Panc1 (cell line): ENCODE measurements at regions not wholly inside any gene's neighbourhood (a gene's known extent, or its start where the extent isn't known, plus 50 kb on each side); places are given as distances from the start of the nearest gene placed in this dataset.

ENCODE experiments used
- ATAC-seq: fragments of 200-7000 bp; cut with Tn5 transposase; 2 replicates; pipeline ENCODE4 v1.9.1; 2020; ENCODE audit warnings: mild to moderate bottlenecking, moderate library complexity
- BruUV-seq: library from RNA; stranded (reverse); fragments of 400-500 nt; replicated peaks from 2 replicates; lab custom pipeline; 2021; lab: Mats Ljungman, UMichigan
- CTCF ChIA-PET: fragments of 300-600 bp; sonication (Branson Sonifier 250); formaldehyde crosslinking; loops from one replicate; lab custom pipeline; 2022; ENCODE audit warnings: antibody characterized with exemption; lab: Charles Lee
- POLR2A ChIA-PET: fragments of 300-600 bp; sonication (Branson Sonifier 250); formaldehyde crosslinking; loops from one replicate; lab custom pipeline; 2022; ENCODE audit warnings: antibody characterized with exemption; lab: Charles Lee
- DNase-seq: peaks from one replicate; pipeline ENCODE4 v3.0.0-alpha.2; 2010; ENCODE audit warnings: low read depth, low spot score
- H3K27ac ChIP-seq: 2 replicates; pipeline ENCODE4 v1.5.1; 2011; ENCODE audit warnings: mild to moderate bottlenecking, low read length, inconsistent platforms
- H3K27me3 ChIP-seq: fragments of 200-500 bp; sonication (Bioruptor generic); 2 replicates; pipeline ENCODE4 v1.6.0; 2014; ENCODE audit warnings: low read length, inconsistent platforms; ENCODE audit not compliant: control insufficient read depth, insufficient read depth
- H3K36me3 ChIP-seq: fragments of 200-500 bp; sonication (Bioruptor generic); 2 replicates; pipeline ENCODE4 v1.5.1; 2014; ENCODE audit warnings: inconsistent platforms, mild to moderate bottlenecking, low read length, moderate library complexity; ENCODE audit not compliant: control insufficient read depth, insufficient read depth
- H3K4me1 ChIP-seq: 2 replicates; pipeline ENCODE4 v1.5.1; 2011; ENCODE audit warnings: inconsistent platforms, mild to moderate bottlenecking, low read length, moderate library complexity; ENCODE audit not compliant: control insufficient read depth, insufficient read depth
- H3K4me3 ChIP-seq, 2 experiments: 2 replicates each; pipeline ENCODE4 v1.5.1; 2011 to 2012; ENCODE audit warnings: low read depth in 2 of 2, low read length in 2 of 2, mild to moderate bottlenecking in 2 of 2, inconsistent platforms in 1 of 2, moderate library complexity in 1 of 2
- H3K9me3 ChIP-seq: fragments of 200-500 bp; sonication (Bioruptor generic); 2 replicates; pipeline ENCODE4 v1.5.1; 2014; ENCODE audit warnings: low read depth, mild to moderate bottlenecking, inconsistent platforms, low read length, moderate library complexity; ENCODE audit not compliant: control insufficient read depth, insufficient read depth
- CTCF ChIP-seq: fragments of 450-650 bp; IDR thresholded peaks from 2 replicates; pipeline ENCODE4 v1.5.1; 2017; ENCODE audit warnings: mild to moderate bottlenecking
- POLR2AphosphoS5 ChIP-seq: IDR thresholded peaks from 2 replicates; pipeline ENCODE4 v1.6.1; 2012; ENCODE audit warnings: mild to moderate bottlenecking, low read depth, low read length, moderate library complexity
- REST ChIP-seq, 2 experiments: IDR thresholded peaks; 2 replicates each; pipeline ENCODE4 v1.6.1; 2011 to 2012; ENCODE audit warnings: low read depth in 2 of 2, control low read depth in 1 of 2, low read length in 1 of 2, mild to moderate bottlenecking in 1 of 2, moderate library complexity in 1 of 2; ENCODE audit not compliant: insufficient read depth in 1 of 2
- SIN3A ChIP-seq: IDR thresholded peaks from 2 replicates; pipeline ENCODE4 v1.6.1; 2012; ENCODE audit warnings: low read depth, mild to moderate bottlenecking, low read length, moderate library complexity, borderline replicate concordance; ENCODE audit not compliant: insufficient read depth
- TCF7L2 ChIP-seq: IDR thresholded peaks from 2 replicates; pipeline ENCODE4 v1.6.1; 2011; ENCODE audit warnings: mild to moderate bottlenecking, low read depth, low read length, inconsistent platforms
- in situ Hi-C: cut with HindIII; loops from 2 replicates; pipeline ENCODE4 v1.10.0; 2016; ENCODE audit warnings: low sequenced_read_pairs, low pct_unique_long_range_greater_than_20kb
- intact Hi-C: fragments of 100-400 bp; cut with micrococcal nuclease; formaldehyde crosslinking; loops from one replicate; pipeline ENCODE4 v1.10.0; 2022; ENCODE audit not compliant: unreplicated experiment

- CTCF ChIA-PET, result no interaction called here
- no peak for ATAC-seq
- in situ Hi-C loops, result no loop called here
These were observed 171.5 kb upstream of the AKIRIN2 start for GRCh38 chr6:87873556-87873955.

GRCh38 chr6:87870556-87870955 is 168.5 kb upstream of the AKIRIN2 start:
- BruUV-seq, result no TSS peak
- ATAC-seq, result no peak

More at GRCh38 chr6:87873556-87873955, 171.5 kb upstream of the AKIRIN2 start:
- Histone ChIP-seq H3K27ac (no peak overlapping the region), H3K36me3 (0 out of 2 replicates have a peak, but pooled peaks cover 2% of the 10 kb centered on the region), H3K4me3 (no peak overlapping the region), H3K27me3 (peaks cover 10% of the 10 kb centered on the region; the same call in 1 of the 2 replicates), H3K9me3 (no peaks in the 10 kb centered on the region), H3K4me1 (no peaks in the 10 kb centered on the region)
- TF ChIP-seq CTCF (no peak), POLR2AphosphoS5 (no peak), TCF7L2 (no peak), REST (IDR thresholded peaks at IDR 0.05; ENCODE audit: insufficient read depth in 1 of 2, low read depth in 2 of 2, low read length in 1 of 2) (no peak), SIN3A (no peak)
- no peak for DNase-seq
- intact Hi-C loops, result no loop called here
- POLR2A ChIA-PET, result no interaction called here
- BruUV-seq, result no TSS peak

More at GRCh38 chr6:87870556-87870955, 168.5 kb upstream of the AKIRIN2 start:
- no peaks in the 10 kb centered on the region for H3K36me3 ChIP-seq
- DNase-seq, result no peak
- TF ChIP-seq CTCF, result no peak
- TF ChIP-seq TCF7L2, result no peak
- TF ChIP-seq POLR2AphosphoS5, result no peak
- no peak for TF ChIP-seq REST (IDR thresholded peaks at IDR 0.05; ENCODE audit: insufficient read depth in 1 of 2, low read depth in 2 of 2, low read length in 1 of 2)
- TF ChIP-seq SIN3A, result no peak
- H3K9me3 ChIP-seq, result no peaks in the 10 kb centered on the region
- in situ Hi-C loops, result no loop called here
- ChIA-PET CTCF (no interaction called here), POLR2A (no interaction called here)
- H3K27ac ChIP-seq, result no peak overlapping the region
- peaks cover 5% of the 10 kb centered on the region; the same call in 1 of the 2 replicates for H3K27me3 ChIP-seq
- no peaks in the 10 kb centered on the region for H3K4me1 ChIP-seq
- no peak overlapping the region for H3K4me3 ChIP-seq
- intact Hi-C loops, result no loop called here
